ENCODE measurements at regions not wholly inside any gene's neighbourhood (a gene's known extent, or its start where the extent isn't known, plus 50 kb on each side); places are given as distances from the start of the nearest gene placed in this dataset.

DNA sequence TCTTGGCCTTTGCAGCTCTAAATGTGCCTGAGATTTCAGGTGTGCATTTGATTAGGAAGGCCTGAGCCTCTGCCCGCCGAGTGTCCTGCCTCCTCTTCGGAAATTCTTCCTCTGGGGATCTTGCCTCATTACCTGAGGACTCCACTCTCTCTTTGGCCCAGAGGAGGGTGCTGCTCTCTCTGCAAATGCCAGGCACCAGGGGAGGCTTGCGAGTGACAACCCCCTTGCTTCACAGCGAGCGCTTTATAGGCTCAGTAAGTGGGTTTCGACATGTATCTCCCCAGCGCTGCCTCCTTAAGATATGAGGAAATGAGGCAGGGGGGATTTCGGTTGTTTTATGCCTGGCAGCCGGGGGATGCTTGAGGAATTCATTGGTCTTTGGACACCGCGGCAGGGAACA lies 423.9 kb downstream of the GLRX3 start:
- TF ChIP-seq ARNT (IDR thresholded peaks at IDR 0.05) (no peak), LEF1 (IDR thresholded peaks at IDR 0.05; ENCODE audit: borderline replicate concordance) (no peak), SP1 (IDR thresholded peaks at IDR 0.05) (no peak), SUZ12 (IDR thresholded peaks at IDR 0.05) (no peak), NFRKB (IDR thresholded peaks at IDR 0.05) (no peak), CTBP1 (IDR thresholded peaks at IDR 0.05; ENCODE audit: borderline replicate concordance) (no peak)
- TF ChIP-seq, protein P1, sequence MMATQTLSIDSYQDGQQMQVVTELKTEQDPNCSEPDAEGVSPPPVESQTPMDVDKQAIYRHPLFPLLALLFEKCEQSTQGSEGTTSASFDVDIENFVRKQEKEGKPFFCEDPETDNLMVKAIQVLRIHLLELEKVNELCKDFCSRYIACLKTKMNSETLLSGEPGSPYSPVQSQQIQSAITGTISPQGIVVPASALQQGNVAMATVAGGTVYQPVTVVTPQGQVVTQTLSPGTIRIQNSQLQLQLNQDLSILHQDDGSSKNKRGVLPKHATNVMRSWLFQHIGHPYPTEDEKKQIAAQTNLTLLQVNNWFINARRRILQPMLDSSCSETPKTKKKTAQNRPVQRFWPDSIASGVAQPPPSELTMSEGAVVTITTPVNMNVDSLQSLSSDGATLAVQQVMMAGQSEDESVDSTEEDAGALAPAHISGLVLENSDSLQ (IDR thresholded peaks at IDR 0.05): no peak

Measured in HEK293T (cell line).